K562 (cell line): ENCODE measurements at regions not wholly inside any gene's neighbourhood (a gene's known extent, or its start where the extent isn't known, plus 50 kb on each side); places are given as distances from the start of the nearest gene placed in this dataset.

Experiments
- ATAC-seq: fragments of 200-7000 bp; cut with Tn5 transposase; 3 replicates; pipeline ENCODE4 v1.9.1; 2020; ENCODE audit warnings: moderate library complexity
- BruUV-seq: library from RNA; stranded (reverse); fragments of 400-500 nt; replicated peaks from 2 replicates; lab custom pipeline; 2021; lab: Mats Ljungman, UMichigan
- CTCF ChIA-PET: fragments of 300-600 bp; formaldehyde crosslinking; extraction: SDS; loops from one replicate; lab custom pipeline; 2021; ENCODE audit warnings: low intra/inter-chr PET ratio; lab: Yijun Ruan, JAX
- POLR2A ChIA-PET: fragments of 300-600, 350-650 bp; sonication (Branson Sonifier 250); formaldehyde crosslinking; extraction: SDS; loops from one replicate; lab custom pipeline; 2021; ENCODE audit warnings: antibody characterized with exemption, inconsistent platforms; lab: Yijun Ruan, JAX
- DNase-seq, 4 experiments: peaks; one replicate each; pipeline versions ENCODE4 v3.0.0 to v3.0.0-alpha.2; 2011 to 2018; ENCODE audit warnings: low spot score in 3 of 4, mixed read lengths in 3 of 4; ENCODE audit errors: extremely low read depth in 1 of 4
- FAIRE-seq: peaks from 2 replicates; lab custom pipeline; 2011; peaks lifted over from hg19 to GRCh38; lab: Jason Lieb, UNC
- H2AFZ ChIP-seq: 2 replicates; pipeline ENCODE4 v1.6.0; 2011; ENCODE audit warnings: low read depth, low read length, control low read depth, inconsistent platforms
- H3K27ac ChIP-seq: fragments of 200-600 bp; 3 replicates; pipeline ENCODE4 v1.8.0; 2011; ENCODE audit warnings: low read depth, mild to moderate bottlenecking, control low read depth, inconsistent platforms, low read length, moderate library complexity, mixed read lengths; ENCODE audit errors: extremely low read depth
- H3K27me3 ChIP-seq, 2 experiments: fragments of 300-600 bp in 1 of 2; 2 replicates in 1 of 2; 3 replicates in 1 of 2; pipeline versions ENCODE4 v1.6.0 to v1.8.0; 2011; ENCODE audit warnings: inconsistent platforms in 2 of 2, low read length in 2 of 2, mild to moderate bottlenecking in 1 of 2, mixed read lengths in 1 of 2, moderate library complexity in 1 of 2; ENCODE audit not compliant: control insufficient read depth in 2 of 2, insufficient read depth in 2 of 2
- H3K36me3 ChIP-seq: fragments of 300-600 bp; 3 replicates; pipeline ENCODE4 v1.8.0; 2011; ENCODE audit warnings: mild to moderate bottlenecking, low read length, inconsistent platforms; ENCODE audit not compliant: control insufficient read depth, insufficient read depth
- H3K4me1 ChIP-seq, 2 experiments: fragments of 200-600 bp in 1 of 2; replicated peaks in 1 of 2; 2 replicates in 1 of 2; 3 replicates in 1 of 2; pipeline versions ENCODE4 v1.5.1 to v1.8.0; 2011; ENCODE audit warnings: inconsistent platforms in 2 of 2, low read length in 2 of 2, mild to moderate bottlenecking in 1 of 2, mixed read lengths in 1 of 2, moderate library complexity in 1 of 2; ENCODE audit not compliant: control insufficient read depth in 2 of 2, insufficient read depth in 2 of 2
- H3K4me2 ChIP-seq: 2 replicates; pipeline ENCODE4 v1.6.1; 2011; ENCODE audit warnings: low read length, control low read depth, inconsistent platforms, mixed read lengths; ENCODE audit not compliant: insufficient read depth
- H3K4me3 ChIP-seq: fragments of 200-600 bp; sonication (generic), shearing (Covaris generic); 2 replicates; pipeline ENCODE4 v1.5.1; 2016; ENCODE audit warnings: control low read depth, inconsistent platforms
- H3K79me2 ChIP-seq: fragments of 200-600 bp; 3 replicates; pipeline ENCODE4 v1.8.0; 2011; ENCODE audit warnings: low read length, inconsistent platforms; ENCODE audit not compliant: control insufficient read depth, insufficient read depth
- H3K9ac ChIP-seq, 2 experiments: 2 replicates each; pipeline versions ENCODE4 v1.6.0 to v1.6.1; 2011; ENCODE audit warnings: low read depth in 2 of 2, low read length in 2 of 2, control low read depth in 1 of 2, inconsistent platforms in 1 of 2, mild to moderate bottlenecking in 1 of 2, mixed read lengths in 1 of 2; ENCODE audit not compliant: insufficient read depth in 1 of 2
- H3K9me1 ChIP-seq: one replicate; pipeline ENCODE4 v1.6.0; 2011; ENCODE audit warnings: inconsistent platforms, mild to moderate bottlenecking, low read length, moderate library complexity; ENCODE audit not compliant: control insufficient read depth, insufficient read depth
- H3K9me3 ChIP-seq: replicated peaks from 2 replicates; pipeline ENCODE4 v1.5.1; 2011; ENCODE audit warnings: low read depth, low read length, inconsistent platforms; ENCODE audit not compliant: control insufficient read depth, insufficient read depth
- H4K20me1 ChIP-seq: replicated peaks from 2 replicates; pipeline ENCODE4 v1.6.1; 2011; ENCODE audit warnings: low read length, inconsistent platforms, mixed read lengths; ENCODE audit not compliant: control insufficient read depth, insufficient read depth
- CEBPG ChIP-seq, 3 experiments: fragments of 200-800 bp in 1 of 3; sonication (Bioruptor generic) in 1 of 3; sonication (generic) in 1 of 3; formaldehyde crosslinking in 1 of 3; IDR thresholded peaks in 2 of 3; conservative IDR thresholded peaks in 1 of 3; 2 replicates each; pipeline versions ENCODE4 v1.6.1 to v1.8.0; 2016 to 2022; ENCODE audit warnings: missing compliant biosample characterization in 2 of 3, missing genetic modification characterization in 2 of 3, mild to moderate bottlenecking in 1 of 3, missing genetic modification reagents in 1 of 3
- CXXC5 ChIP-seq: fragments of 250-450 bp; sonication (Bioruptor Pico); IDR thresholded peaks from 2 replicates; pipeline ENCODE4 v1.8.0; 2022; ENCODE audit warnings: inconsistent platforms, mild to moderate bottlenecking, moderate library complexity
- ERF ChIP-seq: fragments of 450-650 bp; formaldehyde crosslinking; IDR thresholded peaks from 2 replicates; pipeline ENCODE4 v1.4.0; 2020; ENCODE audit warnings: mild to moderate bottlenecking, mixed read lengths
- HBP1 ChIP-seq: fragments of 450-650 bp; formaldehyde crosslinking; IDR thresholded peaks from 2 replicates; pipeline ENCODE4 v1.4.0; 2022; ENCODE audit warnings: missing genetic modification characterization
- MAX ChIP-seq: sonication (generic); formaldehyde crosslinking; IDR thresholded peaks from 2 replicates; pipeline ENCODE4 v1.9.0; 2022; ENCODE audit warnings: mild to moderate bottlenecking, missing genetic modification reagents
- MYBL2 ChIP-seq, 2 experiments: fragments of 450-650 bp in 1 of 2; sonication (generic) in 1 of 2; formaldehyde crosslinking in 1 of 2; IDR thresholded peaks; 2 replicates each; pipeline versions ENCODE4 v1.6.1 to v1.8.1; 2017 to 2022; ENCODE audit warnings: borderline replicate concordance in 1 of 2, inconsistent platforms in 1 of 2, low read depth in 1 of 2, mild to moderate bottlenecking in 1 of 2, missing genetic modification reagents in 1 of 2, moderate library complexity in 1 of 2
- NRF1 ChIP-seq, 2 experiments: fragments of 450-650 bp; IDR thresholded peaks in 1 of 2; conservative IDR thresholded peaks in 1 of 2; 2 replicates each; pipeline ENCODE4 v1.6.1; 2014; ENCODE audit warnings: mild to moderate bottlenecking in 2 of 2
- TCF15 ChIP-seq: fragments of 250-450 bp; sonication (Bioruptor Pico); IDR thresholded peaks from 2 replicates; pipeline ENCODE4 v1.8.0; 2022; ENCODE audit warnings: moderate library complexity, mild to moderate bottlenecking, inconsistent platforms
- ZNF280B ChIP-seq: fragments of 250-450 bp; sonication (Bioruptor Pico); IDR thresholded peaks from 2 replicates; pipeline ENCODE4 v1.5.1; 2021; ENCODE audit warnings: mild to moderate bottlenecking
- ZNF609 ChIP-seq: sonication (generic); formaldehyde crosslinking; IDR thresholded peaks from 2 replicates; pipeline ENCODE4 v1.8.1; 2023; ENCODE audit warnings: missing genetic modification reagents, mild to moderate bottlenecking, borderline replicate concordance
- WGBS: fragments of 100-300 bp; shearing (Covaris generic); methylation state at CpG from one replicate; pipeline ENCODE4 v1.1.6; 2016; ENCODE audit warnings: low coverage, mixed read lengths; ENCODE audit not compliant: insufficient coverage; ENCODE audit errors: missing lambda C conversion rate; 5-methylcytosine and 5-hydroxymethylcytosine counted together
- in situ Hi-C: fragments of 300-500 bp; cut with MboI; formaldehyde crosslinking; loops from 4 replicates; pipeline ENCODE4 v1.15.0; 2018; ENCODE audit warnings: inconsistent platforms, mixed read lengths
- intact Hi-C: fragments of 100-400 bp; cut with micrococcal nuclease; formaldehyde crosslinking; loops from 2 replicates; pipeline ENCODE4 v1.14.2; 2022
- TF ChIP-seq, protein P1 (sequence below), 2 experiments: fragments of 450-650 bp in 1 of 2; sonication (generic) in 1 of 2; formaldehyde crosslinking in 1 of 2; IDR thresholded peaks in 1 of 2; conservative IDR thresholded peaks in 1 of 2; 2 replicates each; pipeline versions ENCODE4 v1.6.1 to v1.8.1; 2016 to 2023; ENCODE audit warnings: mild to moderate bottlenecking in 2 of 2, moderate library complexity in 2 of 2, inconsistent platforms in 1 of 2, missing genetic modification reagents in 1 of 2

- DNase-seq (no peak), FAIRE-seq (no peak), ATAC-seq (no peak)
- ChIA-PET POLR2A (no interaction called here), CTCF (no interaction called here)
- intact Hi-C loops (no loop called here), in situ Hi-C loops (no loop called here)
- Histone ChIP-seq H3K9me3 (no peaks in the 10 kb centered on the region), H3K36me3 (no peaks in the 10 kb centered on the region), H3K79me2 (no peaks in the 10 kb centered on the region), H3K4me1 (no peaks in the 10 kb centered on the region), H3K4me2 (no peak overlapping the region), H3K9ac (no peak overlapping the region), H3K27ac (no peak overlapping the region), H3K4me3 (no peak overlapping the region), H4K20me1 (0 out of 2 replicates have a peak, but pooled peaks cover 5% of the 10 kb centered on the region), H3K27me3 (peaks cover 3 to 37% of the 10 kb centered on the region in 2 experiments; a peak in 4 of 5 replicates), H3K9me1 (no peaks in the 10 kb centered on the region), H2AFZ (no peak overlapping the region)
- no TSS peak for BruUV-seq
- WGBS: 3% methylated on average over 5 of the region's 5 CpGs
- no peak for TF ChIP-seq ERF (CRISPR knock-in tag)
- TF ChIP-seq ZNF280B: no peak
- TF ChIP-seq HBP1 (CRISPR knock-in tag): no peak
- TF ChIP-seq MYBL2 (IDR thresholded peaks at IDR 0.05; ENCODE audit: low read depth): no peak
- no peak for TF ChIP-seq MYBL2 (CRISPR knock-in tag; IDR thresholded peaks at IDR 0.05; ENCODE audit: borderline replicate concordance)
- TF ChIP-seq, protein P1, sequence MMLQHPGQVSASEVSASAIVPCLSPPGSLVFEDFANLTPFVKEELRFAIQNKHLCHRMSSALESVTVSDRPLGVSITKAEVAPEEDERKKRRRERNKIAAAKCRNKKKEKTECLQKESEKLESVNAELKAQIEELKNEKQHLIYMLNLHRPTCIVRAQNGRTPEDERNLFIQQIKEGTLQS (IDR thresholded peaks at IDR 0.05): no peak
- TF ChIP-seq, protein P1 (CRISPR knock-in tag; conservative IDR thresholded peaks at IDR 0.05): no peak
- no peak for TF ChIP-seq TCF15 (CRISPR knock-in tag)
- no peak for TF ChIP-seq MAX (CRISPR knock-in tag)
- no peak for TF ChIP-seq CEBPG (CRISPR knock-in tag; IDR thresholded peaks at IDR 0.05)
- TF ChIP-seq CEBPG (tag; conservative IDR thresholded peaks at IDR 0.05 in 1 of 2, IDR thresholded peaks at IDR 0.05 in 1 of 2): no peak
- no peak for TF ChIP-seq CXXC5 (CRISPR knock-in tag)
- TF ChIP-seq ZNF609 (CRISPR knock-in tag): no peak
- TF ChIP-seq NRF1 (conservative IDR thresholded peaks at IDR 0.05 in 1 of 2, IDR thresholded peaks at IDR 0.05 in 1 of 2): no peak
Measured at GRCh38 chr16:86726340-86726739, 148.0 kb downstream of the FOXL1 start.
